Left ventricle myocardium inferior (tissue), 1 donor: ENCODE measurements at regions not wholly inside any gene's neighbourhood (a gene's known extent, or its start where the extent isn't known, plus 50 kb on each side); places are given as distances from the start of the nearest gene placed in this dataset.
"Not testable (repeated sequence)": the region's sequence is repeated elsewhere in the genome, so short reads cannot be mapped to it uniquely, and the experiment has no call there.

ENCODE experiments used
- DNase-seq: peaks from one replicate; pipeline ENCODE4 v3.0.0-alpha.2; 2020
- H3K27ac ChIP-seq: fragments of 200-600 bp; replicated peaks from 2 replicates; pipeline ENCODE4 v1.8.0; 2021
- H3K27me3 ChIP-seq: fragments of 200-600 bp; 2 replicates; pipeline ENCODE4 v1.8.0; 2021; ENCODE audit warnings: low read depth
- H3K36me3 ChIP-seq: fragments of 200-600 bp; 2 replicates; pipeline ENCODE4 v1.8.0; 2021
- H3K4me1 ChIP-seq: fragments of 200-600 bp; 2 replicates; pipeline ENCODE4 v1.8.0; 2021
- H3K4me3 ChIP-seq: fragments of 200-600 bp; 2 replicates; pipeline ENCODE4 v1.8.0; 2021; ENCODE audit warnings: mild to moderate bottlenecking, moderate library complexity
- H3K9me3 ChIP-seq: fragments of 200-600 bp; replicated peaks from 2 replicates; pipeline ENCODE4 v1.8.0; 2021
- intact Hi-C: fragments of 100-400 bp; cut with micrococcal nuclease; formaldehyde crosslinking; loops from one replicate; pipeline ENCODE4 v1.11.0; 2022
- TF ChIP-seq, protein P1 (sequence below): fragments of 200-600 bp; IDR thresholded peaks from 2 replicates; pipeline ENCODE4 v1.8.0; 2021; ENCODE audit warnings: antibody characterized with exemption, mild to moderate bottlenecking, borderline replicate concordance
- donor health status: DM: no; HTN: yes; CAD: no; lungs with severe emphysema.

DNA sequence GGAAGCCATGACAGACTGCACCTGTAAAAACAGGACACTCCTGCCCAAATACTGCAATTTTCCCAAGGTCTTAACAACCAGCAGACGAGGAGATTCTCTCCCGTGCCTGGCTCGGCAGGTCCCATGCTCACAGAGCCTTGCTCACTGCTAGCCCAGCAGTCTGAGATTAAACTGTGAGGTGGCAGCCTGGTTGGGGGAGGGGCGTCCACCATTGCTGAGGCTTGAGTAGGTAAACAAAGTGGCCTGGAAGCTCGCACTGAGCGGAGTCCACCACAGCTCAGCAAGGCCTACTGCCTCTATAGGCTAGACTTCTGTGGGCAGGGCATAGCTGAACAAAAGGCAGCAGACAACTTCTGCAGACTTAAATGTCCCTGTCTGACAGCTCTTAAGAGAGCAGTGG lies 80.3 kb downstream of the ANXA5 start:
- H3K4me3 ChIP-seq, DNase-seq, H3K4me1 ChIP-seq, intact Hi-C loops, H3K36me3 ChIP-seq, H3K27ac ChIP-seq, H3K27me3 ChIP-seq, H3K9me3 ChIP-seq: not testable (repeated sequence)

DNA sequence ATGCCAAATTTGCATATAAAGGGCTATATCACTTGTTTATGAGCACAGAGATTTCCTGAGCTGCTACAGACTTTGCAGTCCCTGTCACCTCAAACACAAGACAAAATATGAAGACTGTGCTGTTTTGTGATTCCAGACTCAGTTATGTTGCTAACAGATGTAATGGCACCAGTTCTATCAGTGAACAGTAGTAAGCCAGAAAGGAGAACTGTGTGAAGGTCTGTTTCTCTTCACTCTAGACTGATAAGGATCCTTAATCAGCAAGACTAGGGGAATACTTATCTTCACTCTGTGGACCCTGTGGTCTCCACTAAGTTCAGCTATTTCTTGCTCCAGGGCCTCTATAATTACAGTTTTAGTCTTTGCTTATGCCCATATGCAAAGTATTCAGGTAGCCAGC lies 82.7 kb downstream of the ANXA5 start:
- Histone ChIP-seq H3K4me1 (no peaks in the 10 kb centered on the region), H3K27me3 (no peaks in the 10 kb centered on the region), H3K4me3 (no peak overlapping the region), H3K27ac (no peak overlapping the region), H3K36me3 (no peaks in the 10 kb centered on the region), H3K9me3 (no peaks in the 10 kb centered on the region)
- intact Hi-C loops = no loop called here
- no peak for DNase-seq
- TF ChIP-seq, protein P1, sequence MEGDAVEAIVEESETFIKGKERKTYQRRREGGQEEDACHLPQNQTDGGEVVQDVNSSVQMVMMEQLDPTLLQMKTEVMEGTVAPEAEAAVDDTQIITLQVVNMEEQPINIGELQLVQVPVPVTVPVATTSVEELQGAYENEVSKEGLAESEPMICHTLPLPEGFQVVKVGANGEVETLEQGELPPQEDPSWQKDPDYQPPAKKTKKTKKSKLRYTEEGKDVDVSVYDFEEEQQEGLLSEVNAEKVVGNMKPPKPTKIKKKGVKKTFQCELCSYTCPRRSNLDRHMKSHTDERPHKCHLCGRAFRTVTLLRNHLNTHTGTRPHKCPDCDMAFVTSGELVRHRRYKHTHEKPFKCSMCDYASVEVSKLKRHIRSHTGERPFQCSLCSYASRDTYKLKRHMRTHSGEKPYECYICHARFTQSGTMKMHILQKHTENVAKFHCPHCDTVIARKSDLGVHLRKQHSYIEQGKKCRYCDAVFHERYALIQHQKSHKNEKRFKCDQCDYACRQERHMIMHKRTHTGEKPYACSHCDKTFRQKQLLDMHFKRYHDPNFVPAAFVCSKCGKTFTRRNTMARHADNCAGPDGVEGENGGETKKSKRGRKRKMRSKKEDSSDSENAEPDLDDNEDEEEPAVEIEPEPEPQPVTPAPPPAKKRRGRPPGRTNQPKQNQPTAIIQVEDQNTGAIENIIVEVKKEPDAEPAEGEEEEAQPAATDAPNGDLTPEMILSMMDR = no peak

- intact Hi-C loops = no loop called here
- TF ChIP-seq, protein P1 = no peak
- H3K4me1 ChIP-seq = peaks cover 32% of the 10 kb centered on the region
- H3K27ac ChIP-seq = peak overlapping the region; percentile 82
- no peak overlapping the region for H3K4me3 ChIP-seq
- DNase-seq = no peak
- H3K36me3 ChIP-seq = no peaks in the 10 kb centered on the region
- H3K27me3 ChIP-seq = no peaks in the 10 kb centered on the region
- no peaks in the 10 kb centered on the region for H3K9me3 ChIP-seq
Observed at GRCh38 chr4:121599049-121599448, 97.7 kb downstream of the ANXA5 start.

GRCh38 chr4:121597346-121597934 lies 99.3 kb downstream of the ANXA5 start:
- TF ChIP-seq, protein P1 = no peak
- no peak for DNase-seq
- no peak overlapping the region for H3K4me3 ChIP-seq
- peaks cover 32% of the 10 kb centered on the region for H3K4me1 ChIP-seq
- intact Hi-C loops = no loop called here
- H3K9me3 ChIP-seq = peaks cover under 1% of the 10 kb centered on the region
- H3K27me3 ChIP-seq = no peaks in the 10 kb centered on the region
- H3K36me3 ChIP-seq = no peaks in the 10 kb centered on the region
- peak overlapping the region; percentile 82 for H3K27ac ChIP-seq

DNA sequence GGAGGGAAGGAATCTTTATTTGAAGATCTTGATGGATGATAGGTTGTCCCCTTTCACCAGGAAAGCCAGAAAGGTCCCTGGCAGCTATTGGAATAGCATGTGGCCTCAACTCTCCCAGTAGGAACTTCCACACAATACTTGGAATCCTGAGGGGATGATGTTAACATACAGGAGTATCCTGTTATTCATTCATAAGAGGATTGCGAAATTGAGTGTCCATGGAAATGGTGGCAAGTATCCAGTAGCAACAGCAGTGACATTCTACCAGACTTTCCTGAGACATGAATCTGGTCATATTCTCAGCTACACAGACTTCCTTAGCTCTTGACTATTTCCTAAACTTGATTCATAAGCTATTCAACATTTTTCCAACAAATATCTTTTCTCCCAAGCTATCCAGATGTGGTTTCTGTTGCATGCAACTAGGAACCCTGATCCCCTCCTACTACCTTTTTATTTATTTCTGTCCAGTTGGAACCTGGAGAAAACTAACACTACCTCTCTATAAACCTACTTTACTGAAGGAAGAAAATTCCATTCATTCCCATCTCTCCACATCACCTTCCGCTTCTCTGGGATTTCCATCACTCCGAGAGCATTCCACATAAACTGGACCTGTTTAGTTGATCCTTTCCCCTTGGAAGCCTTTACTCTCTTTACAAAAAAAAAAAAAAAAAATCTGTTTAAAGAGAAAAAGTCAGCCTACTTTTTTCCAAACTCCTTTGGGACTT lies 101.8 kb downstream of the ANXA5 start:
- intact Hi-C loops = no loop called here
- peak overlapping the region; percentile 82 for H3K27ac ChIP-seq
- TF ChIP-seq, protein P1 = no peak
- no peak overlapping the region for H3K4me3 ChIP-seq
- H3K27me3 ChIP-seq = no peaks in the 10 kb centered on the region
- no peaks in the 10 kb centered on the region for H3K36me3 ChIP-seq
- peaks cover 10% of the 10 kb centered on the region for H3K9me3 ChIP-seq
- DNase-seq = no peak
- H3K4me1 ChIP-seq = peaks cover 32% of the 10 kb centered on the region

DNA sequence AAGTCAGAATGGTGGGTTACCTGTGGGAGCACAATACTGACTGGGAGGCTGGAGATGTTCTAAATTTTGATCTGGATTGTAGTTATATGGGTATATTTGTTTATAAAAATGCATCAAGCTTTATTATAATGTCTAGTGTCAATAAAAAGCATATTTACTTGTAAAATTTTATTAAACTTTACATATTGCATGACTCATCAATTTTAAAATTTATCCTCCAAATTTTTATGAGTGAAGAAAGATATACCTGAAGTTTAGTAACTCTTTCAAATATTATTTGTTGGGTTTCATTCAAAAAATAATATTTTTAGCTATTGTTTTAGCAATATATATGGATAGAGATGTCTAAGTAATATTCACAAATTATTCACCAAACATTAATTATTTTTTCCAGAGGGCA lies 103.0 kb downstream of the ANXA5 start:
- peaks cover 10% of the 10 kb centered on the region for H3K9me3 ChIP-seq
- intact Hi-C loops = no loop called here
- H3K36me3 ChIP-seq = no peaks in the 10 kb centered on the region
- DNase-seq = no peak
- no peaks in the 10 kb centered on the region for H3K27me3 ChIP-seq
- H3K4me3 ChIP-seq = no peak overlapping the region
- peaks cover 23% of the 10 kb centered on the region for H3K4me1 ChIP-seq
- TF ChIP-seq, protein P1 = no peak
- peak overlapping the region; percentile 82 for H3K27ac ChIP-seq

- H3K4me1 ChIP-seq = peaks cover 16% of the 10 kb centered on the region
Observed at GRCh38 chr4:121592257-121592656, 104.5 kb downstream of the ANXA5 start.

More at GRCh38 chr4:121592257-121592656, 104.5 kb downstream of the ANXA5 start:
- H3K27ac ChIP-seq, H3K4me3 ChIP-seq, DNase-seq, intact Hi-C loops, H3K27me3 ChIP-seq, H3K36me3 ChIP-seq: not testable (repeated sequence)
- H3K9me3 ChIP-seq = peaks cover 10% of the 10 kb centered on the region
